Activated B cell treated with CpG ODN at 0.5 μM for 24 hours (primary cell): ENCODE measurements at regions not wholly inside any gene's neighbourhood (a gene's known extent, or its start where the extent isn't known, plus 50 kb on each side); places are given as distances from the start of the nearest gene placed in this dataset.

Source experiments
- ATAC-seq: fragments of 200-7000 bp; cut with Tn5 transposase; one replicate; pipeline ENCODE4 v1.10.0; 2021; ENCODE audit warnings: low read depth, mild to moderate bottlenecking, moderate library complexity
- CTCF ChIA-PET: fragments of 350-600 bp; sonication (Branson Sonifier 250); formaldehyde crosslinking; loops from one replicate; lab custom pipeline; 2021; ENCODE audit warnings: antibody characterized with exemption; lab: Charles Lee
- POLR2A ChIA-PET: fragments of 350-600 bp; sonication (Branson Sonifier 250); formaldehyde crosslinking; loops from one replicate; lab custom pipeline; 2021; ENCODE audit warnings: antibody characterized with exemption; lab: Charles Lee
- DNase-seq: peaks from one replicate; pipeline ENCODE4 v3.0.0; 2022
- H3K27ac Mint-ChIP-seq: one replicate; pipeline ENCODE4 v1.8.0; 2020; ENCODE audit warnings: mixed read lengths
- H3K27me3 Mint-ChIP-seq: one replicate; pipeline ENCODE4 v1.8.0; 2021; ENCODE audit warnings: mixed read lengths
- H3K36me3 Mint-ChIP-seq: one replicate; pipeline ENCODE4 v1.8.0; 2021; ENCODE audit warnings: low read depth, mixed read lengths
- H3K4me1 Mint-ChIP-seq: one replicate; pipeline ENCODE4 v1.8.0; 2021; ENCODE audit warnings: mixed read lengths
- H3K4me3 Mint-ChIP-seq: one replicate; pipeline ENCODE4 v1.8.0; 2020; ENCODE audit warnings: mild to moderate bottlenecking, mixed read lengths
- H3K9me3 Mint-ChIP-seq: one replicate; pipeline ENCODE4 v1.8.0; 2020; ENCODE audit warnings: mixed read lengths
- intact Hi-C: fragments of 100-400 bp; cut with micrococcal nuclease; formaldehyde crosslinking; loops from one replicate; pipeline ENCODE4 v1.15.1; 2024
- TF ChIP-seq, protein P1 (sequence below): fragments of 200-600 bp; IDR thresholded peaks from one replicate; pipeline ENCODE4 v1.8.0; 2022; ENCODE audit warnings: antibody characterized with exemption, mild to moderate bottlenecking

DNA sequence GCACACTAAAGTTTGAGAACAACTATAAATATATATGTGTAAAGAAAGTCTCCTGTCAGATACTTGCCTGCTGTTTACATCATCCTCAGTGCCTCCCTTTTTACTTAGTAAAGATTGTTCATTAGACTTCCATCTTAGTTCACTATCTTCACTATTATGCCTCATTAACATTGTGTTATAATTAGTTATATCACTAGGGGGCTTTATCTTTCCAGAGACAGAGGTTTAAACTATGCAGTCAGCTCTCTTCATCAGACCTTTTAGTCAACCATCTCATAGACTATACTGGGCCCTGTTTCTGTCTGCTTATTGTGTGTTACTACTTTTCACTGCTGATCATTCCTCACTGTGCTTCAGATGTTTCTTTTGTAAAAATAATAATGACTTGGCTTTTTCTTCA, 630.8 kb upstream of the KIF2B start:
- TF ChIP-seq, protein P1, sequence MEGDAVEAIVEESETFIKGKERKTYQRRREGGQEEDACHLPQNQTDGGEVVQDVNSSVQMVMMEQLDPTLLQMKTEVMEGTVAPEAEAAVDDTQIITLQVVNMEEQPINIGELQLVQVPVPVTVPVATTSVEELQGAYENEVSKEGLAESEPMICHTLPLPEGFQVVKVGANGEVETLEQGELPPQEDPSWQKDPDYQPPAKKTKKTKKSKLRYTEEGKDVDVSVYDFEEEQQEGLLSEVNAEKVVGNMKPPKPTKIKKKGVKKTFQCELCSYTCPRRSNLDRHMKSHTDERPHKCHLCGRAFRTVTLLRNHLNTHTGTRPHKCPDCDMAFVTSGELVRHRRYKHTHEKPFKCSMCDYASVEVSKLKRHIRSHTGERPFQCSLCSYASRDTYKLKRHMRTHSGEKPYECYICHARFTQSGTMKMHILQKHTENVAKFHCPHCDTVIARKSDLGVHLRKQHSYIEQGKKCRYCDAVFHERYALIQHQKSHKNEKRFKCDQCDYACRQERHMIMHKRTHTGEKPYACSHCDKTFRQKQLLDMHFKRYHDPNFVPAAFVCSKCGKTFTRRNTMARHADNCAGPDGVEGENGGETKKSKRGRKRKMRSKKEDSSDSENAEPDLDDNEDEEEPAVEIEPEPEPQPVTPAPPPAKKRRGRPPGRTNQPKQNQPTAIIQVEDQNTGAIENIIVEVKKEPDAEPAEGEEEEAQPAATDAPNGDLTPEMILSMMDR, result no peak
- intact Hi-C loops, result no loop called here
- Mint-ChIP-seq H3K36me3 (no peaks in the 10 kb centered on the region), H3K9me3 (peaks cover 6% of the 10 kb centered on the region), H3K4me3 (no peak overlapping the region), H3K4me1 (no peaks in the 10 kb centered on the region), H3K27me3 (no peaks in the 10 kb centered on the region), H3K27ac (no peak overlapping the region)
- ChIA-PET CTCF (no interaction called here), POLR2A (no interaction called here)
- ATAC-seq (no peak), DNase-seq (no peak)

DNA sequence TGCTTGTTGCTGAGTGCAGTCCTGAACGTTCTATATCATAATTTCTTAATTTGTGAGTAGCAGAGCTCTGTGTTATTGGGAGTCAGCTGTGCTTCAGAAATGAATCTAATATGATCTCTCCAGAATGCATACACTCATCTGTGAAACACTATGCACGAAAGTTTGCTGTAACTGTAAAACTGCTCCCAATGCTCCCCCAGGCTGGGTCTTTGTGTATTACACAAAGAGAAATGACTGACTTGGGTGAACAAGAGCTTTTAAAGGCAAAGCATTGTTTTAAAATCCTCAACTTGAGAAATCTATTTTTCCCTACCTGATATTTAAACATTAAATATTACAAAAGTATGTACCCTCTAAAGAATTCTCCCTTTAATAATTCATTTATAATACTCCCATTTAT, 636.7 kb upstream of the KIF2B start:
- DNase-seq, result no peak
- H3K27ac Mint-ChIP-seq, result no peak overlapping the region
- ChIA-PET POLR2A (no interaction called here), CTCF (no interaction called here)
- ATAC-seq, result no peak
- no peaks in the 10 kb centered on the region for H3K27me3 Mint-ChIP-seq
- H3K4me3 Mint-ChIP-seq, result no peak overlapping the region
- H3K36me3 Mint-ChIP-seq, result no peaks in the 10 kb centered on the region
- intact Hi-C loops, result no loop called here
- TF ChIP-seq, protein P1, result no peak
- peaks cover 12% of the 10 kb centered on the region for H3K9me3 Mint-ChIP-seq
- no peaks in the 10 kb centered on the region for H3K4me1 Mint-ChIP-seq

DNA sequence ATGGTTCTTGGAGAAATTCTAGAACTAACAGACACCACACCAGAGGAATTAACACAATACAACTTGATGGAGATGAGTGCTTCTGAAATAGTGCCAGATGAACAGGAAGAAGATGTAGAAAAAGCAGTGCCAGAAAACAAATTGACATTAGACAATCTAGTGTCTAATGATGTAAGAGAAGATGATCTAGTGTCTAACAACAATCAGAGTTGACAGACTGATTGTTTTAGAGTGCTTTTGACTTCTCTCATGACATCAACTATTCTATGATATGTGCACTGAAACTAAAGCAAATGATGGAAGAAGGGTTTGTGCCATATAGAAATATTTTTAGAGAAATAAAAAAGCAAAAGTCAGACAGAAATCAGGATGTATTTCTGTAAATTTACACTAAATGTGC, 646.1 kb upstream of the KIF2B start:
- intact Hi-C loops, result no loop called here
- CTCF ChIA-PET, result no interaction called here
- H3K4me3 Mint-ChIP-seq, result no peak overlapping the region
- no peaks in the 10 kb centered on the region for H3K36me3 Mint-ChIP-seq
- TF ChIP-seq, protein P1, result no peak
- no peaks in the 10 kb centered on the region for H3K4me1 Mint-ChIP-seq
- DNase-seq (no peak), ATAC-seq (no peak)
- H3K27me3 Mint-ChIP-seq, result no peaks in the 10 kb centered on the region
- no peak overlapping the region for H3K27ac Mint-ChIP-seq
- H3K9me3 Mint-ChIP-seq, result peaks cover 16% of the 10 kb centered on the region
- POLR2A ChIA-PET, result no interaction called here

DNA sequence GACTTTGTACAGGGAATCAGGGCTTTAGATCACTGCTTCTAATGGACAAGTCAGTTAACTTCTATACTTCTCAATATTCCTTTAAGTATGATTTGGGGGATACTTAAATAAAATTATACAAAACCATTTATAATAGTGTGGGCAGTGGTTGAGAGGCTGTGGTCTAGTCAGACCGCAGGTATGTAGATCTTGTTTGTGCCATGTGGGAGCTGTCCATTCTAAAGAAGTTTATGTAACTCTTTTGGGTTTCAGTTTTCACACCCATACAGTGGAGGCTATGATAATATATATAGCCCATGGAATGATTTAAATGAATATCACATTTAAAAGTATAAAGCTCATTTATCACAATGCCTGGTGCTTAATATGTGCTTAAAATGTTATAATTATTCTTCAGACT, 654.3 kb upstream of the KIF2B start:
- H3K27me3 Mint-ChIP-seq, result no peaks in the 10 kb centered on the region
- no peaks in the 10 kb centered on the region for H3K4me1 Mint-ChIP-seq
- no peak overlapping the region for H3K4me3 Mint-ChIP-seq
- CTCF ChIA-PET, result no interaction called here
- DNase-seq (no peak), ATAC-seq (no peak)
- intact Hi-C loops, result no loop called here
- TF ChIP-seq, protein P1, result no peak
- H3K36me3 Mint-ChIP-seq, result no peaks in the 10 kb centered on the region
- H3K9me3 Mint-ChIP-seq, result peaks cover 2% of the 10 kb centered on the region
- POLR2A ChIA-PET, result no interaction called here
- H3K27ac Mint-ChIP-seq, result no peak overlapping the region

DNA sequence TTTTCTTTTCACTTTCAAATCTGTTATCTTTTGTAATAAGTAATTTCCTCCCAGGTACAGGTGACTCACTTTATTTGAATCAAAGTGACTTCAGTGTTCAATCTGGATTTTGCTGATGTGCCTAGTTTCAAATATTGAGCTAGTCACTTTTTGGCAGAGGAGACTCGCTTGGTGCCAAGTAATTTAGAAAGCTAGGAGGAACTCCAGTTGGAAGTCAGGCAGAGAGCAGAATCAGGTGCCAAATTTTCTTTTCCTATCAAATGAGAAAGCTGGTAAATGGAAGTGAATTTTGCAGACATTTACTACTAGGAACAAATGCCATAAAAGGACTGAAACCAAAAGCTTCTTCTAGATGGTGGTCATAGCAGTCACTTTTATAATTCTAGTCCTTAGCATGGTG, 656.0 kb upstream of the KIF2B start:
- ChIA-PET POLR2A (no interaction called here), CTCF (no interaction called here)
- DNase-seq, result no peak
- ATAC-seq, result no peak
- H3K27me3 Mint-ChIP-seq, result no peaks in the 10 kb centered on the region
- intact Hi-C loops, result no loop called here
- H3K27ac Mint-ChIP-seq, result no peak overlapping the region
- H3K4me3 Mint-ChIP-seq, result no peak overlapping the region
- peaks cover 2% of the 10 kb centered on the region for H3K9me3 Mint-ChIP-seq
- TF ChIP-seq, protein P1, result no peak
- H3K36me3 Mint-ChIP-seq, result no peaks in the 10 kb centered on the region
- no peaks in the 10 kb centered on the region for H3K4me1 Mint-ChIP-seq
